Lung (tissue), 11 donors: ENCODE measurements at regions not wholly inside any gene's neighbourhood (a gene's known extent, or its start where the extent isn't known, plus 50 kb on each side); places are given as distances from the start of the nearest gene placed in this dataset.

Experiments used
- ATAC-seq: fragments of 200-7000 bp; cut with Tn5 transposase; one replicate; pipeline ENCODE4 v1.9.1; 2020; ENCODE audit warnings: moderate number of reproducible peaks; ENCODE audit not compliant: insufficient read depth, low FRiP score
- DNase-seq, 3 donors: peaks; one replicate each; pipeline ENCODE4 v3.0.0-alpha.2; 2013 to 2017
- H3K27ac ChIP-seq, 2 donors: one replicate each; pipeline ENCODE4 v1.5.1; 2013; ENCODE audit warnings: mild to moderate bottlenecking in 2 of 2, moderate library complexity in 2 of 2, control low read depth in 1 of 2, inconsistent platforms in 1 of 2, low read depth in 1 of 2, low read length in 1 of 2
- H3K27me3 ChIP-seq, 3 donors: one replicate each; pipeline ENCODE4 v1.5.1; 2013; ENCODE audit warnings: low read length in 2 of 3; ENCODE audit not compliant: control insufficient read depth in 3 of 3, insufficient read depth in 3 of 3
- H3K36me3 ChIP-seq, 4 donors: one replicate each; pipeline ENCODE4 v1.5.1; 2013; ENCODE audit warnings: low read length in 4 of 4, mild to moderate bottlenecking in 1 of 4, moderate library complexity in 1 of 4; ENCODE audit not compliant: control insufficient read depth in 4 of 4, insufficient read depth in 4 of 4
- H3K4me1 ChIP-seq, 5 donors: one replicate each; pipeline ENCODE4 v1.5.1; 2013; ENCODE audit warnings: low read length in 5 of 5, mild to moderate bottlenecking in 2 of 5, moderate library complexity in 1 of 5; ENCODE audit not compliant: control insufficient read depth in 5 of 5, insufficient read depth in 5 of 5
- H3K4me3 ChIP-seq: one replicate; pipeline ENCODE4 v1.5.1; 2013; ENCODE audit warnings: mild to moderate bottlenecking, control low read depth, moderate library complexity
- H3K9ac ChIP-seq, 2 donors: one replicate each; pipeline ENCODE4 v1.5.1; 2013; ENCODE audit warnings: low read length in 2 of 2, control low read depth in 1 of 2; ENCODE audit not compliant: insufficient read depth in 1 of 2
- H3K9me3 ChIP-seq, 4 donors: one replicate each; pipeline ENCODE4 v1.5.1; 2013; ENCODE audit warnings: low read length in 3 of 4, mild to moderate bottlenecking in 1 of 4, moderate library complexity in 1 of 4; ENCODE audit not compliant: control insufficient read depth in 4 of 4, insufficient read depth in 3 of 4
- WGBS, 2 donors: extraction: QIAGEN DNeasy Blood & Tissue Kit; methylation state at CpG; one replicate each; pipeline ENCODE4 v1.1.7; 2013; 5-methylcytosine and 5-hydroxymethylcytosine counted together
- TF ChIP-seq, protein P1 (sequence below): IDR thresholded peaks from 2 replicates; pipeline ENCODE4 v1.5.1; 2012; ENCODE audit warnings: mild to moderate bottlenecking; ENCODE audit errors: control extremely low read depth, extremely low read depth
- donor health status: control.
- donor health status: control.
- donor health status: Bipolar disorder and iron deficiency.
- donor health status: healthy.
- donor health status: DM: yes; HTN: yes; CAD: no.

DNA sequence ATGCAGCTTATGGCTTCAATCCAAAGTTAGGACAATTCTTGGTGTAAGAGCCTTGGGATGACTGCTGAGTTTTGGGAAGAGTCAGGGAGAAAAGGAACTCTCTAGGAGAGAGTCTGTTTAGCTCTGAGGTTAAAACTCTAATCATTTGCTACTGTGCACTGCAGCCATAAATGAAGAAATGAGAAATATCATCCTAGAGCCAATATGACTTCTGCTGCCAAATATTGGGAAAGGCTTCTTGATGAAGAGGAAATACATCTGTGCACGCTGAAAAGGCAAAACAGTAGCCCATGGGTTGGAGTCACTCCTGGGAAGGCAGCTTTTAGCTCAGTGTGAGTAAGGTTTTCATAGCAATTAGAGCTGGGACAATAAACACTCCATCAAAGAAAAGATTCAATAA, 308.8 kb downstream of the SFMBT2 start:
- Histone ChIP-seq H3K9me3 (no peaks in the 10 kb centered on the region), H3K27me3 (peaks cover 0 to 18% (median 6%) of the 10 kb centered on the region in 3 donors), H3K27ac (no peak overlapping the region), H3K4me1 (peaks cover 0 to 24% (median 0%) of the 10 kb centered on the region in 5 donors), H3K4me3 (no peak overlapping the region), H3K36me3 (no peaks in the 10 kb centered on the region), H3K9ac (no peak overlapping the region)
- TF ChIP-seq, protein P1, sequence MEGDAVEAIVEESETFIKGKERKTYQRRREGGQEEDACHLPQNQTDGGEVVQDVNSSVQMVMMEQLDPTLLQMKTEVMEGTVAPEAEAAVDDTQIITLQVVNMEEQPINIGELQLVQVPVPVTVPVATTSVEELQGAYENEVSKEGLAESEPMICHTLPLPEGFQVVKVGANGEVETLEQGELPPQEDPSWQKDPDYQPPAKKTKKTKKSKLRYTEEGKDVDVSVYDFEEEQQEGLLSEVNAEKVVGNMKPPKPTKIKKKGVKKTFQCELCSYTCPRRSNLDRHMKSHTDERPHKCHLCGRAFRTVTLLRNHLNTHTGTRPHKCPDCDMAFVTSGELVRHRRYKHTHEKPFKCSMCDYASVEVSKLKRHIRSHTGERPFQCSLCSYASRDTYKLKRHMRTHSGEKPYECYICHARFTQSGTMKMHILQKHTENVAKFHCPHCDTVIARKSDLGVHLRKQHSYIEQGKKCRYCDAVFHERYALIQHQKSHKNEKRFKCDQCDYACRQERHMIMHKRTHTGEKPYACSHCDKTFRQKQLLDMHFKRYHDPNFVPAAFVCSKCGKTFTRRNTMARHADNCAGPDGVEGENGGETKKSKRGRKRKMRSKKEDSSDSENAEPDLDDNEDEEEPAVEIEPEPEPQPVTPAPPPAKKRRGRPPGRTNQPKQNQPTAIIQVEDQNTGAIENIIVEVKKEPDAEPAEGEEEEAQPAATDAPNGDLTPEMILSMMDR: no peak
- DNase-seq: peak; percentile 77 to 96 (median 95)
- peak; percentile 22 for ATAC-seq
- WGBS, 2 donors: 9 to 47% methylated on average over 1 of the region's 1 CpG

- H3K4me1 ChIP-seq: peaks cover 0 to 24% (median 0%) of the 10 kb centered on the region in 5 donors
- H3K36me3 ChIP-seq: no peaks in the 10 kb centered on the region
- ATAC-seq (no peak), DNase-seq (peak in 1 of 3 donors; percentile 51)
- peaks cover 0 to 18% (median 11%) of the 10 kb centered on the region in 3 donors for H3K27me3 ChIP-seq
- TF ChIP-seq, protein P1: no peak
- no peaks in the 10 kb centered on the region for H3K9me3 ChIP-seq
- WGBS, 2 donors: 86 to 94% methylated on average over 5 of the region's 5 CpGs
- no peak overlapping the region for H3K4me3 ChIP-seq
- no peak overlapping the region for H3K9ac ChIP-seq
- H3K27ac ChIP-seq: no peak overlapping the region
These were observed 309.4 kb downstream of the SFMBT2 start for GRCh38 chr10:7101451-7101850.

DNA sequence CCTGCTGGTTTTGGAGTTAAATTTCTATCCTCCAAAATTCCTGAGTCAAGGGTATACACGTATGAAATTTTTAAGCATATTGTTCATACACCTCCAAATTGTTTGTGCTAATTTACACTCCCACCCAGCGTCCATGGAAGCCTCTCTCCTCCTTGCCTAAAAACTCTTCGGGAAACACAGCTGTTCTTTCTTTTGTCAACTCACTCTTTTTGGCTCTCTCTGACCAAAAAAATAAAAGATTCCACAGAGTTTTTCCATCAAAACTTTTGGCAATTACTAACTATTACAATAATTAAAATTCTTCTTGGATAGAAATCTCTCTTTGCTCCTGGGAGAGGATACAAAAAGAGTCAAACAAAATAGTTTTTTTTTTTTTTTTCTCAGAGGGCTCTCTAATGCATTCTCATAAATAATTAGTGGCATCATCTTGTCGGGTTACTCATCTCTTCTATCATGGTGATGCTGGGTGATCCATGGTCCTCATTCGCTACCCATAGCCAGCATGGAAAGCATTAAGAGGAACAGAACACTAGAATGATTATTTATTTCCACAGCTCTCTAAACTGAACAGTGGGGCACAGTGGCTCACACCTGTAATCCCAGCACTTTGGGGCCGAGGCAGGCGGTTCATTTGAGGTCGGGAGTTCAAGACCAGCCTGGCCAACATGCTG, 310.7 kb downstream of the SFMBT2 start:
- 77 to 87% methylated on average over 8 of the region's 8 CpGs for WGBS, 2 donors
- peaks cover 0 to 24% (median 0%) of the 10 kb centered on the region in 5 donors for H3K4me1 ChIP-seq
- no peak overlapping the region for H3K9ac ChIP-seq
- no peaks in the 10 kb centered on the region for H3K36me3 ChIP-seq
- no peak overlapping the region for H3K4me3 ChIP-seq
- ATAC-seq: no peak
- H3K27ac ChIP-seq: no peak overlapping the region
- peaks cover 0 to 20% (median 13%) of the 10 kb centered on the region in 3 donors for H3K27me3 ChIP-seq
- no peaks in the 10 kb centered on the region for H3K9me3 ChIP-seq
- TF ChIP-seq, protein P1: no peak
- DNase-seq: peak in 2 of 3 donors; percentile 65 to 69
